ENCODE measurements at regions not wholly inside any gene's neighbourhood (a gene's known extent, or its start where the extent isn't known, plus 50 kb on each side); places are given as distances from the start of the nearest gene placed in this dataset.

- TF ChIP-seq, protein P1, sequence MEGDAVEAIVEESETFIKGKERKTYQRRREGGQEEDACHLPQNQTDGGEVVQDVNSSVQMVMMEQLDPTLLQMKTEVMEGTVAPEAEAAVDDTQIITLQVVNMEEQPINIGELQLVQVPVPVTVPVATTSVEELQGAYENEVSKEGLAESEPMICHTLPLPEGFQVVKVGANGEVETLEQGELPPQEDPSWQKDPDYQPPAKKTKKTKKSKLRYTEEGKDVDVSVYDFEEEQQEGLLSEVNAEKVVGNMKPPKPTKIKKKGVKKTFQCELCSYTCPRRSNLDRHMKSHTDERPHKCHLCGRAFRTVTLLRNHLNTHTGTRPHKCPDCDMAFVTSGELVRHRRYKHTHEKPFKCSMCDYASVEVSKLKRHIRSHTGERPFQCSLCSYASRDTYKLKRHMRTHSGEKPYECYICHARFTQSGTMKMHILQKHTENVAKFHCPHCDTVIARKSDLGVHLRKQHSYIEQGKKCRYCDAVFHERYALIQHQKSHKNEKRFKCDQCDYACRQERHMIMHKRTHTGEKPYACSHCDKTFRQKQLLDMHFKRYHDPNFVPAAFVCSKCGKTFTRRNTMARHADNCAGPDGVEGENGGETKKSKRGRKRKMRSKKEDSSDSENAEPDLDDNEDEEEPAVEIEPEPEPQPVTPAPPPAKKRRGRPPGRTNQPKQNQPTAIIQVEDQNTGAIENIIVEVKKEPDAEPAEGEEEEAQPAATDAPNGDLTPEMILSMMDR (conservative IDR thresholded peaks at IDR 0.05 in 1 of 2, IDR thresholded peaks at IDR 0.05 in 1 of 2; ENCODE audit: low read depth in 1 of 2, low read length in 2 of 2): no peak
- no peak for TF ChIP-seq EZH2 (IDR thresholded peaks at IDR 0.05; ENCODE audit: low read length, missing control alignments)
Observed at GRCh38 chr3:153001210-153002078, 160.6 kb upstream of the RAP2B start.

Measured in fibroblast of lung (primary cell).